GM21576 (cell line): ENCODE measurements at regions not wholly inside any gene's neighbourhood (a gene's known extent, or its start where the extent isn't known, plus 50 kb on each side); places are given as distances from the start of the nearest gene placed in this dataset.

Source experiments
- ATAC-seq: cut with Tn5 transposase; IDR thresholded peaks from one replicate; pipeline ENCODE4 v1.9.1; 2021; ENCODE audit warnings: mild to moderate bottlenecking, moderate library complexity; ENCODE audit not compliant: unreplicated experiment

- no peak for ATAC-seq
Measured at GRCh38 chr9:89874351-89875321, 269.8 kb downstream of the GADD45G start.

GRCh38 chr9:89877051-89878002, 272.5 kb downstream of the GADD45G start:
- ATAC-seq, result no peak

GRCh38 chr9:89878003-89878411, 273.2 kb downstream of the GADD45G start:
- ATAC-seq, result no peak

GRCh38 chr9:89878687-89879086, 273.9 kb downstream of the GADD45G start:
- no peak for ATAC-seq

- ATAC-seq, result no peak
Measured at GRCh38 chr9:89879276-89879675, 274.5 kb downstream of the GADD45G start.

GRCh38 chr9:89879701-89880100, 274.9 kb downstream of the GADD45G start:
- ATAC-seq, result no peak

- no peak for ATAC-seq
Measured at GRCh38 chr9:89880161-89880560, 275.3 kb downstream of the GADD45G start.

GRCh38 chr9:89880721-89881120, 275.9 kb downstream of the GADD45G start:
- ATAC-seq, result no peak

- ATAC-seq, result no peak
Measured at GRCh38 chr9:89881431-89881830, 276.6 kb downstream of the GADD45G start.

- ATAC-seq, result no peak
Measured at GRCh38 chr9:89882930-89883361, 278.1 kb downstream of the GADD45G start.

- no peak for ATAC-seq
Measured at GRCh38 chr9:89883401-89884341, 278.9 kb downstream of the GADD45G start.

GRCh38 chr9:89884356-89885083, 279.7 kb downstream of the GADD45G start:
- no peak for ATAC-seq

- no peak for ATAC-seq
Measured at GRCh38 chr9:89885156-89885555, 280.3 kb downstream of the GADD45G start.

GRCh38 chr9:89886281-89886700, 281.5 kb downstream of the GADD45G start:
- no peak for ATAC-seq

GRCh38 chr9:89887286-89887685, 282.5 kb downstream of the GADD45G start:
- ATAC-seq, result no peak

GRCh38 chr9:89888233-89888632, 283.4 kb downstream of the GADD45G start:
- ATAC-seq, result no peak

- ATAC-seq, result no peak
Measured at GRCh38 chr9:89888677-89889076, 283.9 kb downstream of the GADD45G start.

GRCh38 chr9:89889865-89890264, 285.1 kb downstream of the GADD45G start:
- no peak for ATAC-seq

- no peak for ATAC-seq
Measured at GRCh38 chr9:89890326-89890980, 285.6 kb downstream of the GADD45G start.
